NCI-H1930 (cell line): ENCODE measurements at regions not wholly inside any gene's neighbourhood (a gene's known extent, or its start where the extent isn't known, plus 50 kb on each side); places are given as distances from the start of the nearest gene placed in this dataset.

Experiments
- DNase-seq, 2 experiments: peaks; one replicate each; lab custom pipeline; 2025; lab: John Stamatoyannopoulos, UW

GRCh38 chr6:25224242-25224641, 54.9 kb upstream of the CARMIL1 start:
- no peak for DNase-seq

- no peak for DNase-seq
These were observed 51.3 kb upstream of the CARMIL1 start for GRCh38 chr6:25227854-25228253.
